NCI-H2081 treated with DMSO at 0.1 percent for 48 hours (cell line): ENCODE measurements at regions not wholly inside any gene's neighbourhood (a gene's known extent, or its start where the extent isn't known, plus 50 kb on each side); places are given as distances from the start of the nearest gene placed in this dataset.

Source experiments
- DNase-seq: peaks from one replicate; lab custom pipeline; 2025; lab: John Stamatoyannopoulos, UW

DNA sequence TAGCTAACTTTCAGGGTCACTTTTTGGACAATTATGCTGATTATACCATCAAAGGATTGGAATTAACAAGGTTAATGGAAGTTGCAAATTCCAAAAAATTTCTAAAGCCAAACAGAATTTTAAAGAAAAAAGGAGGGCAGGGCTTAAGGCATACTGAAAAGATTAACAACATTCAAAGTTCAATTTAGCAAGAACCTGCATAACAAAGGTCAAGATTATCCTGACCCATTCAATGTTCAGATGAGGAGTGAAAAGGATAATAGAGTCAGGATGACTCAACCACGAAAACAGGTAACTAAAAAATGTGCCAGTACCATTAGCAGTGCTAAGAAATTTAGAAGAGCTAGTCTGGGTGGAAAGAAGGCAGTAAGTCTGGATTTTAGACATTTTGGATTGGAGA, 139.8 kb upstream of the HNMT start:
- no peak for DNase-seq

DNA sequence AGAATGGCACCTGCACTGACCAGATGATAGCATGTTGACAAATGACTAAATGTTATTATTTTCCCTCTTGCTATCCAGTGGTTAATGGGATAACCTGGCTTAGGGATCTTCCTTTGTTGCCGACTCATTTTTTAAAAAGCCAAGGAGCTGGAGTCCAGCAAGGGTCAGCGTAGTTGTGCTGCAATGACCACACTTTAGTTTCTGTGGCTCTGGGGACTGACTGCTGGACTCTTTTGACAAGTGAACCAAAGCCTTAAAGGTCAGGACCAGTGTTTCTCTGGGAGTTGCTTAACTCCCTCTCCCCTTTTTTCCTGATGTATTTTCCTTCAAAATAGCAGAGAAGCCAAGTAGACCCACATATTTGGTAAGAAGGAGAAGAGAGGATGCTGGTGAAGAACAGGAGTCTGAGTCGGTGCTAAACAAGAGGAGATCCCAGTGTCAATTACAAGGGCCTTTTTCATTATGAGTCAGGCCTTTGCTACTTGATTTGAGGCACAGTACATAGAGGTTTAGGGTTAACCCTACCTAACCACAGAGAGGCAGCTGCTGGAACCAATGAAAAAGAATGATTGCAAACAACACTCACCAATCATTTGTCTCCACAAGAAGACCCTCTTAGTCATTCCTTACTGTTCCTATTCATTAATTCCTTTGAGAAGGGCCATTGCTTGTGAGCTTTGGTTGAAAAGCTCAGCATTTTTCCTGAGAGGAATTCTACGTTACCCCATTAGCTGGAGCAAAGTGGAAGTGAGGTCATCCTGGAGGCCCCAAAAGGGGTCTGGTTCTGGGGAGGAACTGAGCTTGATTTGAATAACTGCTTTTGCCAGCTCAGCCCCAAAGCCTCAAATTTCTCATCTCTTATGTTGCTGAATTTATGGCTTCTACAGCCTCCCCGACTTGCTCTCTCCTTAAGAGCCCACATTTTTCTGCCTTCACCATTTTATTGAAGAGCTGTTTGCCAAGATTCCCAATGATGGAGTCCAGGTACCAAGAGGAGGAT, 137.6 kb upstream of the HNMT start:
- no peak for DNase-seq

DNA sequence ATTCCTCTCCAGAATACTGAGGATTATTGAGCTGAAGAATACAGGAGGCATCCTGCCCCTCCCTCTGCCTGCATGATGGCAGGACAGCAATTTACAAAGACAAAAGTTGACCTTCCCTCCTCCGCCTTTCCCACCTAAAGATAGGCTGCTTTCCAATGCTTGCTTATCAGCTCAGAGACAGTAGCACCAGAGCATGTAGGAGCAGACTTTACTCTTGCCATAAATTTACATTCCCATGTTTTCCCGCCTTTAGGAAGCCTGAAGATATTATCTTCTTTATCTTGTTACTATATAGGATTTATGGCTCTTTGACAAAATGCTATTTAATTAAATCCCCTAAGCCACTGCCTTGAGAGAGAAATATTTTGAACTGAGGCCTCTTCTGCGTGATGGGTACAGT, 135.6 kb upstream of the HNMT start:
- DNase-seq: no peak

DNA sequence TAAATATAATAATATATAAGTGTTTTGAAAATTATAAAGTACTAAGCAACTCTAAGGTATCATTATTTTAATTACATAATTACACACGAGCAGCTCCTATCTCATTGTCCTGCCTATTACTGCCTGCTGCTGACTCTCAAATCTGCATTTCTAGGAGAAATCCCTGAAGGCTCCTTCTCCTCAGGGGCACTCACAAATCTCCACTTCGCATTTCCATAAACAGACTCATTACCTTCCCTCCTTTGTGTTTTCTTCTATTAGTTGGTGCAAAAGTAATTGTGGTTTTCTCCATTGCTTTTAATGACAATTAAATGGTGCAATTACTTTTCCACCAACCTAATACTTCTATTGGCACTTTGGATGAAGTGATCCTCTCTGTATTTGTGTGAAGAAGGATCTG, 135.0 kb upstream of the HNMT start:
- DNase-seq: no peak

DNA sequence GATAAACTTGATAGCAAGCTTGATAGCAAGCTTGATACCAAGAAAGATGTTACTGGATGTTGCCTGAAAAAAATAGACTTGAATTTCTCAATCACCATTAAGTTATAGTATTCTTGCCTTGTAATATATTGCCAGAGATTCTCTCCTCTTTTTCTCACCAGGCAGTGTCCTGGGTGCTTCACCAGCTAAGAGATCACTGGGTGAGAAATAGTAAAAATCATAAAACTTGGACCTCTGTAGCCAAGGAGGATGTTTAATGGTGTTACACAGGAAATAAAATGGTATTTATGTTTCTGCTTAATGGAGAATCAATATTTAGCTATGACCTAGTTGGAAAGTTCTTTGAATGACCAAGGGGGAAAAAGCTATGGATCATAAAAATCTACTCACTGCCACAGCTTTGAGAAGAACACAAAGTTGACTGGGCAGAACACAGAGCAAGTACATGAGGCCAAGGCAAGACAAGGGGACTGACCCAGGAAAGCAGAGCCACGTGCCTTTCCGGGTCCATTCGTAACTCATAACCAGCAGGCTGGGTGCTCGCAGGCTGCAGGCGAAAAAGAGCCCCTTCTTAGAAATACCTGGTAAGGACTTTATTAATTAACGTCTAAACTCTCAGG, 129.4 kb upstream of the HNMT start:
- DNase-seq: no peak

DNA sequence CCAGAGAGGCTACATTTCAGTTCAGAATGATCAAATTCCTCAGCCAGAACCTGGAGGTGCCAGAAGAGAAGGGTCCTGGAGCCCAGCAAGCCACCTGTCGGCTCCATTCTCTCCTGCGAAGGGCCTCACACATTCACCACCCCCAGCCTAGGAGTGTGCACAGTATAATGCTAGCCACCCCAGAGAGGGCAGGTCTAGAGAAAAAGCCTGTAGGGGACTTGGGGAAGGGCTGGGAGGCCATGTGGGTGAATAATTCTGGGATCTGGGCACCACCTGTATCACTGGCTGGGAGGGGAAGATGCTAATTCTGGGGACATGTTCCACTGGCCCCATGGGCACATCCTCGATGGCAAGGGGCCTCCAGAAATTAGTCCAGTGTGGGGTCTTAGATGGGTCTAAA, 127.6 kb upstream of the HNMT start:
- no peak for DNase-seq

DNA sequence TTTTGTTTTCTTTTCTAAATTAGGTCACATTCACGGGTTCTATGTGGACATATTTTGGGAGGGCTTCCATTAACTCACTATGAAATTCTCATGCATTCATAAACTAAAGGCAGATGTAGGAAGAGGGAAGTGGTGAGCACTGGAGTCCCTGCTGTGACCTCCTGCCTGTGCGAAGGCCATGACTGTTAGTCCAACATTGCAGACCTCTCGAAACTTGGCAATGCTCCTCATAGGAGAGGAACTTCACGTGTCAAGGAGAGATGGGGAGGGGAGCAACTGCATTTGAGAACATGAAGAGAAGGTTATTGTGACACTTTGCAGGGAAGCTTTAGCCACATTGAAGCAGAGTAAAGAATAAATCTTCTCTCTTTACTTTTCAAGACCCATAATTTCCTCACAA, 126.4 kb upstream of the HNMT start:
- DNase-seq: no peak

DNA sequence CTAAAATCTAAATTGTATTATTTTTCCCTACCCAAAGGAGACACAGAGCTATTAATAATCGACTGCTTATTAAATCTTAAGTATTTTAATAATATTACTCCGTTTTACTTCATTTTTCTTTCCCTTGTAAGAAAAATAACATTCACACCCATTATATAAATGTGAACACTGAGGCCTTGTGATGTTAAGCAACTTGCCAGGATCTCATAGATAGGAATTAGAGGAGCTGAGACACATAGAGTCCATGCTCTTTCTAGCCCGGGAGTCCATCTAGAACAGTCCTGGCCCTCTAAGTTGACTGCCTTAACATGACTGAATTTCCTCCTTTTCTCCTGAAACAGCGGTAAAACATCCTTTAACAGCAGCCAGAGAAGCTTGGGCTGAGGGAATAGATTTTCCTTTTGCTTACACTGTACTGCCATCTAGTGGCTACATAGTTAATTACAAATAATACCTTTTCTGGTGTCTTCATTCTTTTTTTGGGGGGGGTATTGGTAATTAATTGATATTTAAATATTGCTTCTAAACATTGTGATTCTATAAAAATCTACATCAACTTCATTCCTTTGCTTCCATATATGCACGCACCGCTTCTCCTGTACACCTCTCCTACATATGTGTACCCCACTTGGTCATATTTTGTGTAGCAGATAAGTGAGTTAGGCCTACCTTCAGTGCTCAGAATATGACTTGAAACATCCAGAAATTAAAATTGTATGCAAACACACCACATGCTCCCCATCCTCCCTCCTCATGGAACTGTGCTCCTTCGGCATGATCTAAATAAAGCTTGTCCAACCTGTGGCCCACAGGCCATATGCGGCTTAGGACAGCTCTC, 125.8 kb upstream of the HNMT start:
- DNase-seq: peak; percentile 4

DNA sequence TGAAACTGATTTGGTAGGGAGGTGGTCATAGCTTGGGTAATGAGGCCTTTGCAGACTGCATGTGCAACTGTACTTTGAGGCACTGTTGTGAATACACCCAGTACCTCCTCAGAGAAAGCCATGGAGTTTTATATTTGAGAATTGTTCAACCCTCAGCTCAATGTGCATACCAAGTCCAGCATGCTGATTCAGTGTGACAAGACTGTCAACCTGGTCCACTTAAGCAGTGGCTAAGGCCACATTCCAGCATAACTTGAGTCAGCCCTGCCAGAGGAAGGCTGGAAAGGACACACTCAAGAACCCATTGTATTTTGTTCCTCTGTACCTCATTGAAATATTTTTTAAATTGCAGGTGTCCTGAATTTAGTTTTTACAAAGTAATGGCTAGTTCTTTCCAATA, 121.8 kb upstream of the HNMT start:
- DNase-seq: no peak

DNA sequence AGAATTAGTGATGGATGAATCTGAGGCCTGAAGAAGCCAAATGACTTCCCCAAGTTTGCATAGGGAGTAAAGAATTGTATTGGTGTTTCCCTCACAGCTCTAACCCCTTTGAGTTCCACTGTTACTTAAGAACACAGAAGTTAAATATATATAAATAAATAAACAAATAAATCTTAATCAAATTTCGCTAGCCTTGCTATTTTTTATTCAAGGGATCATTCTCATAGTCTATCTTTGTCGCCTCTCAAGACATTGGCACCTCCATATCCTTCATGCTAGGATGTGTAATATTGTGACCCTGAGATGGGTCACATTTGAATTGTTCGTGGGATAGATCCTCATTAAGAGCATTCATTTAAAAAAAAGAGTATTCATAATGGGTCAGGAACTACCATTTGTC, 121.3 kb upstream of the HNMT start:
- DNase-seq: no peak

DNA sequence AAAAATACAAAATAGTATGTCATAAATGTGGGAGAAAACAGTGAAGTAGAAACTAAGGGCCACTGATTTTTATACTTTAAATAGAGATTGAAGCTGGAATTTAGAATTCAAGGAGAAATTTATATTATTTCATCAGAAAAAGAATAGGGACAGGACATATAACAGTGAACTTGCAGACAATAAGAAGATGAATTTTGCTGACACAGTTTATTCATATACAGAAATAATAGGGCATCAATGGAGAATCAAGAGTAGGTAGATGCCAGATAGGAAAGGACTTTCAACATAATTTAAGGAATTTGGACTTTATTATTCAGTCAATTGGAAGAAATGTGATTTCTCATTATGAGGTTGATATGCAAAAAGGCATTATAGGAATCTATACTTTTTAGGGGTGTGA, 118.9 kb upstream of the HNMT start:
- no peak for DNase-seq

DNA sequence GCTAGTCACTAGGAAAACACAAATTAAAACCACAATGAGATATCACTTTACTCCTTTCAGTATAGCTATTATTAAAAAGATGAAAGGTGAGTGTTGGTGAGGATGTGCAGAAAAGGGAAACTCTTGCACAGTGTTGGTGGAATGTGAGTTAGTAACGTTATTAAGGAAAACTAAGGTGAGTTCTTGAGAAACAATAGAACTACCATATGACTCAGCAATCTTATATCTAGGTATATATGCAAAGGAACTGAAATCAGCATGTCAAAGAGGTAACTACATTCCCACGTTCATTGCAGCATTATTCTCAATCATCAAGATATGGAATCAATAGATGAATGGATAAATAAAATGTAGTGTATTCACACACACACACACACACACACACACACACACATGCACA, 117.3 kb upstream of the HNMT start:
- no peak for DNase-seq

DNA sequence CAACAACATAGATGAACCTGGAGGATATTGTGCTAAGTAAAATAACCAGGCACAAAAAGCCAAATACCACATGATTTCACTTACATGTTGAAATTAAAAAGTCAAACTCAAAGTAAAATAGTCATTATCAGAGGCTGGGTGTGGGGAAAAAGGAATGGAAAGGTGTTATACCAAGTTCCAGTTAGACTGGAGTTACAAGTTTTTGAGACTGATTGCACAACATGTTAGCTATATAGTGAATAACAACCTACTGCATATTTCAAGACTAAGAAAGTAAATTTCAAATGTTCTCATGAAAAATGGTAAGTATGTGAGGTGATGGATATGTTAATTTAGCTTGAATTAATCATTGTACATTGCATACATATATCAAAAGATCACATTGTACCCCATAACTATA, 116.8 kb upstream of the HNMT start:
- no peak for DNase-seq

DNA sequence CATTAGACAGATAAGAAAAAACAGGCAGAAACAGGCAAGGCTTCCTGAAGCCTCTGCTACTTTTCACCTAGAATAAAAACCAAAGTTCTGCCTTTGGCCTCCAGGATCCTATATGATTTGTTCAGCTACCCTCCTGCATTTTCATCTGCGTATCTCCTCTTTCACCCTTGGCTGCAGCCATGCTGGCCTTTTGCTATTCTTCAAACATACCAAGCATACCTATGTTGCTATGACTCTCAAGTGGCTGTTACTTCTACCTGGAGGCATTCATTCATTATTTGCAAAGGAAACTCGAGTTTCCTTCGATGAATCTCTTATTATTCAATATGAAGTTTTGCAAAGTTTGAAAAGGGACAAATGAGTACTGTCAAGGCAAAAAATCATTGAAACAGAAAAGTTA, 106.4 kb upstream of the HNMT start:
- no peak for DNase-seq

DNA sequence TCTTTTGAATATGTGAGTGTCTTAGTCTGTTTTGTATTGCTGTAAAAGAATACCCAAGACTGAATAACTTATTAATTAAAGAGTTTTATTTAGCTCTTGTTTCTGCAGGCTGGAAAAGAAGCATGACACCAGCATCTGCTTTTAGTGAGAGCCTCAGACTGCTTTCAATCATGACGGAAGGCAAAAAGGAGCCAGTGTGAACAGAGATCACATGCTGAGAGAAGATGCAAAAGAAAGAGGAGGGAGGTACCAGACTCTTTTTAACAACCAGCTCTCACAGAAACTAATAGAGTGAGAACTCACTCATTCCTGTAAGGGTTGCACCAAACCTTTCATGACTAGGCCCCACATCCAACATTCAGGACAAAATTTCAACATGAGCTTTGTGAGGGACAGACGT, 101.6 kb upstream of the HNMT start:
- no peak for DNase-seq

DNA sequence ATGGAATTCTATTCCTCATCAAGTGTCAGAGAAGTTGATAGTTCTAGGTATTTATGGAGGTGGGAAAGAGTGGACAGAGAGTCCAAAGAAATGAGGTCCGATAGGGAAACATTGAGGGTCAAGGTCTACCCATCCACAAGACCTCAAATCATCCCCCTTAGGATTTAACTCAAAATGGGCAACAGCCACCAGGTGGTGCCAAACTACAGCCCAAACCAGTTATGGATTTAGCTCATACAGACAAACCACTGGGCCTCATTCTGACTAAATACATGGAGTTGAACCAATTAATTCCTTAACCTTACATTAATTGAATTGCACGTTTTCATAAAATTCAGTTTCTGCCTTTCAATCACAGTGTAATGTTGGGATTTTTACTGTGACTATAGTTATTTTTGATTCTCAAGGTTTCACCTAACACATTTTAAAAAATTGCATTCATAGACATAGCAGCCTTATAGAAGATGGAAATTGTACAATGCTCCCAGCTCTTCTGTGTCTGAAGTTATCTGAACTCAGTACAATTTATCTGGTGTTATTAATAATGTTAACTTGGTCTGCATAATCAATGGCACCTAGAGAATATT, 98.2 kb upstream of the HNMT start:
- DNase-seq: no peak

DNA sequence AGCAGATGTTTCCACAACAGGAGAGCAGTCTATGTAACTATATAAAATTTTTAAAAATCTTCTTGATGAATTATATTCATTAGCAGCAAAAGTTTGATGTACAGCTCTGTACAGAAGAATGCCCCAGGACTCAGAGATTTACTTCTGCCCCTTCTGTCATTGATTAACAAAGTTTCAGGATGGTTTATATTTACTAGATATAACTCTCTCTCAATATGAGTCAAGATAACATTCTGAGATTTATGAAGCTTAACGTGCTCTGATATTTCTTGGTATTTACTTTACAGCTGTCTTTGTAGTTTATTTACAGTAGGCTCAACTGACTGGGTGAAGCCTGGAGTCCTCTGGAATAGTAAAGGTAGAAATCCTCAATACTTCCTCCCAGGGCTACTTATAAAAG, 93.6 kb upstream of the HNMT start:
- DNase-seq: no peak

DNA sequence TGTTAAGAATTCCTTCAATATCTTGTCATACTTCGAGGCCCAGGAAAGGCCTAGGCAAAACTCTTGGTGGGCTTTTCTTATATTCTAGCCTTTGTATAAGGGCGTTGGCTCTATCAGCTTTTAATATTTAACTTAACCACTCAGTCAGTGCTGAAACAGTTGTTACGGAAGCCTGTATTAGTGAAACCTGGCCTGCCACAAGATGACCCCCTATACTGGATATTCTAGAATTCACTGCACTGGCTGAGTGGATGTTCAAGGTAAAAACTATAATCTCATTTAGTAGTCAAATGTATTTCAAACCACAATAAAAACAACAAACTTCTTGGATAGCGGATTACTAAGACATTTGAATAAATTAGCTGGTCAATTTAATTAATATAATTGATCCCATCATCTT, 91.7 kb upstream of the HNMT start:
- no peak for DNase-seq

DNA sequence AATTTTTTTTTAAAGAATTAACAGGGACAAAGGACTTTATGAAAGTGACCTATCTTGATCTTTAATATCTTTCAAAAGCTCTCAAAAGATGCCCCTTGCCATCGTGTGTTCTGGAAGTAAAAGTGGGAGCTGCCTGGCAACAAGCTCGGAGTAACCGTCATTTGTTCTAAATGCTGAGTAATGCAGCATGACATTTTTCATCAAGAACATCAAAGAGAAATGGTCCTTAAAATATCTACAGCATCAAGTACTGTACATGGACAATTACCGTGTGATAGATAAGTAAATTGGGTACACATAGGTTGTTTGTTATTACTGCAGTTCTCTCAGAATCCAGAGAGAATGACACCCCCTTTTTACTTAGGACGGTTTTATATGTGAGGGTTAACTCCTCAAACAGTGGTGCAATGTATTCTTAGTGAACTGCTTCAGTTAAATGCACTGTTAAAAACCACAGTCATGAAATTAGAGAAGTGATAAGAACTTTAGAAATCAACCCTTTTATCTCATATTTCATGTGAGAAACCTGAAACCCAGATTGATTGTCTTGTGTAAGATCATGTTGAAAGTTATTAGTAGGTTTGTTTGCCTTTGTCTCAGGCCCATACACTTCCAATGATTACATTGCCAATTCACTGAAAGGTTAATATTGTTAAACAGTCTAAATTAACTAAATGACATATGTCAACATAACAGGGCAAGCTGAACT, 90.6 kb upstream of the HNMT start:
- no peak for DNase-seq

DNA sequence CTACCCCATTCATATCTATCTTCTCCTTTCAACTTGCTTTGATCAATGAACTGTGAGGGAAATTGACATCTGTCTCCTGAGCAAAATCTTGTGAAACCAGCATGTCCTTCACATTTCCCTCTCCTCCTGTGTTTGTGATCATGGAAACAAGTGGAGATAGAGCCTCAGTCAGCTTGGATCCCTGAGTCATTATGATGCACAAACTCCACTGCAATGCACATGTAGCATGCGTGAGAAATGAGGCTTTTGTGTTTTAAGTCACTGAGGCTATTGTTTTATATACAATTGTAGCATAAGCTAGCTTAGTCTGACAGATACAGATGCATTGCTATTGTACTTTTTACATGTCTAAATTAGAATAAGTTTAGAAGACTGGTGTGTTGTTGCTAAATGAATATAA, 85.2 kb upstream of the HNMT start:
- no peak for DNase-seq

DNA sequence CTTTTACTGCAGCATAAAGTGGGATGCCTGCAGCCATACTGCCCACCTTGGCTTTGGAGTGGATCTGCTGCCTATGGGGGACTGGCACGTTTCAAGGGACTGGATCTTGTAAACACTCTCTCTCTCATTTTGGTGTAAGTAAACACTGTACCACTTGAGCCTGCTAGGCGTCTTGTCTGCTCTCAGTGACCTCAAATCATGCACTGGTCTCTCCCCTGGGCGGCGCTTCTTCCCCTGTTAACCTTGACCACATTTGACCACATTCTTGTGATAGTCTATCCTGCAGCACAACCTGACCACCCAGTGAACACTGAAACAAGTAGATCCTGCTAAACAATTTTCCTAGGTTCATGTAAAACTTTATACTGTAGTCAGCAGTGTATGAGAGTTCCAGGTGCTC, 82.6 kb upstream of the HNMT start:
- DNase-seq: no peak
